ENCODE measurements at regions not wholly inside any gene's neighbourhood (a gene's known extent, or its start where the extent isn't known, plus 50 kb on each side); places are given as distances from the start of the nearest gene placed in this dataset.

GRCh38 chr9:126093771-126094170 lies 232.9 kb upstream of the MVB12B start:
- Histone ChIP-seq H2BK15ac (ENCODE audit: low read length) (no peak overlapping the region), H2BK12ac (ENCODE audit: low read depth, low read length) (no peak overlapping the region), H3K23ac (ENCODE audit: insufficient read length) (no peak overlapping the region), H2BK120ac (replicated peaks; ENCODE audit: low read depth, low read length) (no peak overlapping the region), H3K36me3 (ENCODE audit: control insufficient read depth in 2 of 4, insufficient read depth in 4 of 4, low read length in 3 of 4) (no peaks in the 10 kb centered on the region), H3K23me2 (ENCODE audit: low read depth, low read length) (no peaks in the 10 kb centered on the region), H3K9ac (replicated peaks in 1 of 4; ENCODE audit: extremely low read depth in 1 of 4, low read depth in 3 of 4, low read length in 3 of 4) (no peak overlapping the region), H2AK5ac (ENCODE audit: low read depth, low read length) (no peak overlapping the region), H3K14ac (ENCODE audit: insufficient read length) (no peak overlapping the region), H2BK5ac (ENCODE audit: low read depth, low read length) (no peak overlapping the region), H3K27ac (ENCODE audit: low read depth, low read length) (no peak overlapping the region), H3K9me3 (ENCODE audit: insufficient read depth in 2 of 2, low read depth in 1 of 2, low read length in 1 of 2) (no peaks in the 10 kb centered on the region), H4K8ac (ENCODE audit: extremely low read depth, insufficient read depth, low read length) (no peak overlapping the region), H3K56ac (replicated peaks; ENCODE audit: insufficient read length, low read depth, low read length) (no peak overlapping the region), H2AFZ (ENCODE audit: low read length) (no peak overlapping the region), H3K27me3 (replicated peaks in 1 of 4; ENCODE audit: control insufficient read depth in 3 of 4, extremely low read depth in 1 of 4, insufficient read depth in 3 of 4, low read length in 3 of 4) (no peaks in the 10 kb centered on the region; a peak in 1 of 7 replicates), H3K18ac (ENCODE audit: extremely low read depth, low read length) (no peak overlapping the region), H4K20me1 (replicated peaks in 1 of 2; ENCODE audit: control insufficient read depth in 1 of 2, insufficient read depth in 2 of 2, low read length in 2 of 2) (no peaks in the 10 kb centered on the region), H3K4me2 (ENCODE audit: insufficient read depth in 1 of 2, low read depth in 2 of 2, low read length in 2 of 2) (no peak overlapping the region), H3K4ac (replicated peaks; ENCODE audit: insufficient read length, low read depth, low read length) (no peak overlapping the region), H4K91ac (replicated peaks; ENCODE audit: insufficient read length, low read length) (no peak overlapping the region), H3K79me2 (ENCODE audit: control insufficient read depth in 1 of 2, insufficient read depth in 2 of 2, low read length in 2 of 2) (no peaks in the 10 kb centered on the region), H3K4me1 (replicated peaks in 1 of 4; ENCODE audit: control insufficient read depth in 3 of 4, insufficient read depth in 4 of 4, low read length in 3 of 4) (no peaks in the 10 kb centered on the region), H4K5ac (ENCODE audit: insufficient read length, low read depth, low read length) (no peak overlapping the region), H3K79me1 (ENCODE audit: low read depth, low read length) (no peaks in the 10 kb centered on the region), H2BK20ac (ENCODE audit: low read length) (no peak overlapping the region), H3K4me3 (ENCODE audit: extremely low read depth in 1 of 4, insufficient read depth in 2 of 4, low read depth in 3 of 4, low read length in 4 of 4) (no peak overlapping the region)
- DNase-seq (ENCODE audit: low read depth in 1 of 2, low spot score in 2 of 2) (no peak), FAIRE-seq (no peak)
- POLR2A ChIA-PET (ENCODE audit: partially characterized antibody) = no interaction called here
- CTCF ChIA-PET (ENCODE audit: partially characterized antibody) = interaction anchor here (0.7 to 1.2 kb wide), 3 partner anchors 12 to 397 kb away, joined by 3 read pairs; no protein-coding TSS in a partner anchor
- 95% methylated on average over 9 of the region's 9 CpGs; no CpG with 5 or more reads in 1 of the 2 experiments for WGBS, 2 experiments (ENCODE audit: extremely low coverage in 1 of 2, insufficient coverage in 1 of 2, insufficient read length in 1 of 2, insufficient replicate concordance in 2 of 2, low coverage in 1 of 2, low lambda C conversion rate in 2 of 2, missing lambda C conversion rate in 1 of 2)
- no peak for TF ChIP-seq GABPA (IDR thresholded peaks at IDR 0.05; ENCODE audit: borderline replicate concordance, insufficient read depth, low read length)
- no peak for TF ChIP-seq SIX5 (IDR thresholded peaks at IDR 0.05; ENCODE audit: low read depth, low read length)
- no peak for TF ChIP-seq SIN3A (conservative IDR thresholded peaks at IDR 0.05 in 1 of 2, IDR thresholded peaks at IDR 0.05 in 1 of 2; ENCODE audit: low read depth in 1 of 2, low read length in 2 of 2)
- no peak for TF ChIP-seq CREB1 (IDR thresholded peaks at IDR 0.05)
- TF ChIP-seq CEBPB (IDR thresholded peaks at IDR 0.05; ENCODE audit: low read depth, low read length) = no peak
- no peak for TF ChIP-seq ATF3 (IDR thresholded peaks at IDR 0.05; ENCODE audit: insufficient read depth, low read depth, low read length)
- no peak for TF ChIP-seq TBP (IDR thresholded peaks at IDR 0.05; ENCODE audit: low read depth, low read length)
- no peak for TF ChIP-seq JUND (IDR thresholded peaks at IDR 0.05; ENCODE audit: low read length)
- TF ChIP-seq KDM1A (IDR thresholded peaks at IDR 0.05; ENCODE audit: borderline replicate concordance, low read length) = no peak
- no peak for TF ChIP-seq RNF2 (IDR thresholded peaks at IDR 0.05; ENCODE audit: borderline replicate concordance, low read depth, low read length, missing control alignments, poor library complexity, severe bottlenecking)
- no peak for TF ChIP-seq BRCA1 (IDR thresholded peaks at IDR 0.05; ENCODE audit: low read depth, low read length)
- no peak for TF ChIP-seq CTCF (IDR thresholded peaks at IDR 0.05; ENCODE audit: control extremely low read depth in 1 of 3, insufficient read depth in 1 of 3, low read depth in 1 of 3, low read length in 3 of 3)
